ENCODE measurements at regions not wholly inside any gene's neighbourhood (a gene's known extent, or its start where the extent isn't known, plus 50 kb on each side); places are given as distances from the start of the nearest gene placed in this dataset.

DNA sequence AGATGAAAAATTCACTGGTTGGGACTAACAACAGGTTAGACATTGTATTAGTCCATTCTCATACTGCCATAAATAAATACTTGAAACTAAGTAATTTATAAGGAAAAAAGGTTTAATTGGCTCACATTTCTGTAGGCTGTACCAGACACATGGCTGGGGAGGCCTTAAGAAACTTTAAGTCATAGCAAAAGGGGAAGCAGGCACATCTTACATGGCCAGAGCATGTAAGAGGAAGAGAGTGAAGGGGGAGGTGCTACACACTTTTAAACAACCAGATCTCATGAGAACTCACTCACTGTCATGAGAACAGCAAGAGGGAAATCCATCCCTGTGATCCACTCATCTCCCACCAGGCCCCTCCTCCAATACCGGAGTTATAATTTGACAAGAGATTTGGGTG is 125.9 kb downstream of the SUCLA2 start:
- TF ChIP-seq, protein P1, sequence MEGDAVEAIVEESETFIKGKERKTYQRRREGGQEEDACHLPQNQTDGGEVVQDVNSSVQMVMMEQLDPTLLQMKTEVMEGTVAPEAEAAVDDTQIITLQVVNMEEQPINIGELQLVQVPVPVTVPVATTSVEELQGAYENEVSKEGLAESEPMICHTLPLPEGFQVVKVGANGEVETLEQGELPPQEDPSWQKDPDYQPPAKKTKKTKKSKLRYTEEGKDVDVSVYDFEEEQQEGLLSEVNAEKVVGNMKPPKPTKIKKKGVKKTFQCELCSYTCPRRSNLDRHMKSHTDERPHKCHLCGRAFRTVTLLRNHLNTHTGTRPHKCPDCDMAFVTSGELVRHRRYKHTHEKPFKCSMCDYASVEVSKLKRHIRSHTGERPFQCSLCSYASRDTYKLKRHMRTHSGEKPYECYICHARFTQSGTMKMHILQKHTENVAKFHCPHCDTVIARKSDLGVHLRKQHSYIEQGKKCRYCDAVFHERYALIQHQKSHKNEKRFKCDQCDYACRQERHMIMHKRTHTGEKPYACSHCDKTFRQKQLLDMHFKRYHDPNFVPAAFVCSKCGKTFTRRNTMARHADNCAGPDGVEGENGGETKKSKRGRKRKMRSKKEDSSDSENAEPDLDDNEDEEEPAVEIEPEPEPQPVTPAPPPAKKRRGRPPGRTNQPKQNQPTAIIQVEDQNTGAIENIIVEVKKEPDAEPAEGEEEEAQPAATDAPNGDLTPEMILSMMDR (conservative IDR thresholded peaks at IDR 0.05): no peak
- TF ChIP-seq ZFX (IDR thresholded peaks at IDR 0.05): no peak

All from C4-2B (cell line).